GM21515 (cell line): ENCODE measurements at regions not wholly inside any gene's neighbourhood (a gene's known extent, or its start where the extent isn't known, plus 50 kb on each side); places are given as distances from the start of the nearest gene placed in this dataset.
"Not testable (repeated sequence)": the region's sequence is repeated elsewhere in the genome, so short reads cannot be mapped to it uniquely, and the experiment has no call there.

Experiments used
- ATAC-seq: cut with Tn5 transposase; IDR thresholded peaks from one replicate; pipeline ENCODE4 v1.9.1; 2021; ENCODE audit not compliant: unreplicated experiment

GRCh38 chr5:18630458-18631045 lies 996.3 kb downstream of the TAF11L14 start:
- ATAC-seq: no peak

GRCh38 chr5:18652404-18653215 lies 1018.4 kb downstream of the TAF11L14 start:
- ATAC-seq: no peak

- no peak for ATAC-seq
Measured at GRCh38 chr5:18653216-18653752, 1019.0 kb downstream of the TAF11L14 start.

- no peak for ATAC-seq
Measured at GRCh38 chr5:18660511-18660910, 1026.3 kb downstream of the TAF11L14 start.

- no peak for ATAC-seq
Measured at GRCh38 chr5:18662231-18662630, 1028.0 kb downstream of the TAF11L14 start.

- ATAC-seq: not testable (repeated sequence)
Measured at GRCh38 chr5:18674212-18674611, 1040.0 kb downstream of the TAF11L14 start.

- ATAC-seq: no peak
Measured at GRCh38 chr5:18675041-18675440, 1040.8 kb downstream of the TAF11L14 start.

- no peak for ATAC-seq
Measured at GRCh38 chr5:18686253-18686652, 1052.0 kb downstream of the TAF11L14 start.

- ATAC-seq: no peak
Measured at GRCh38 chr5:18687429-18687828, 1053.2 kb downstream of the TAF11L14 start.

GRCh38 chr5:18699681-18700080 lies 1065.4 kb downstream of the TAF11L14 start:
- no peak for ATAC-seq

GRCh38 chr5:18702821-18703220 lies 1068.6 kb downstream of the TAF11L14 start:
- ATAC-seq: no peak

- no peak for ATAC-seq
Measured at GRCh38 chr5:18712936-18713485, 1078.8 kb downstream of the TAF11L14 start.

- ATAC-seq: no peak
Measured at GRCh38 chr5:18720002-18720401, 1085.7 kb downstream of the TAF11L14 start.

- no peak for ATAC-seq
Measured at GRCh38 chr5:18732556-18733479, 1098.6 kb downstream of the TAF11L14 start.

- ATAC-seq: no peak
Measured at GRCh38 chr5:18736051-18736398, 1101.8 kb downstream of the TAF11L14 start.

- ATAC-seq: not testable (repeated sequence)
Measured at GRCh38 chr5:18736736-18737135, 1102.5 kb downstream of the TAF11L14 start.

- no peak for ATAC-seq
Measured at GRCh38 chr5:18740301-18740700, 1106.0 kb downstream of the TAF11L14 start.

- no peak for ATAC-seq
Measured at GRCh38 chr5:18742830-18743229, 1108.6 kb downstream of the TAF11L14 start.

GRCh38 chr5:18744441-18744840 lies 1110.2 kb downstream of the TAF11L14 start:
- ATAC-seq: no peak

GRCh38 chr5:18745042-18745987 lies 1111.1 kb downstream of the TAF11L14 start:
- peak; percentile 37 for ATAC-seq
